ENCODE measurements at regions not wholly inside any gene's neighbourhood (a gene's known extent, or its start where the extent isn't known, plus 50 kb on each side); places are given as distances from the start of the nearest gene placed in this dataset.

GRCh38 chr5:31023105-31023504 is 170.4 kb upstream of the CDH6 start:
- TF ChIP-seq, protein P1, sequence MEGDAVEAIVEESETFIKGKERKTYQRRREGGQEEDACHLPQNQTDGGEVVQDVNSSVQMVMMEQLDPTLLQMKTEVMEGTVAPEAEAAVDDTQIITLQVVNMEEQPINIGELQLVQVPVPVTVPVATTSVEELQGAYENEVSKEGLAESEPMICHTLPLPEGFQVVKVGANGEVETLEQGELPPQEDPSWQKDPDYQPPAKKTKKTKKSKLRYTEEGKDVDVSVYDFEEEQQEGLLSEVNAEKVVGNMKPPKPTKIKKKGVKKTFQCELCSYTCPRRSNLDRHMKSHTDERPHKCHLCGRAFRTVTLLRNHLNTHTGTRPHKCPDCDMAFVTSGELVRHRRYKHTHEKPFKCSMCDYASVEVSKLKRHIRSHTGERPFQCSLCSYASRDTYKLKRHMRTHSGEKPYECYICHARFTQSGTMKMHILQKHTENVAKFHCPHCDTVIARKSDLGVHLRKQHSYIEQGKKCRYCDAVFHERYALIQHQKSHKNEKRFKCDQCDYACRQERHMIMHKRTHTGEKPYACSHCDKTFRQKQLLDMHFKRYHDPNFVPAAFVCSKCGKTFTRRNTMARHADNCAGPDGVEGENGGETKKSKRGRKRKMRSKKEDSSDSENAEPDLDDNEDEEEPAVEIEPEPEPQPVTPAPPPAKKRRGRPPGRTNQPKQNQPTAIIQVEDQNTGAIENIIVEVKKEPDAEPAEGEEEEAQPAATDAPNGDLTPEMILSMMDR (IDR thresholded peaks at IDR 0.05) = no peak
- TF ChIP-seq POLR2A (IDR thresholded peaks at IDR 0.05) = no peak
